ENCODE measurements at regions not wholly inside any gene's neighbourhood (a gene's known extent, or its start where the extent isn't known, plus 50 kb on each side); places are given as distances from the start of the nearest gene placed in this dataset.

- intact Hi-C loops (cut with micrococcal nuclease; ENCODE audit: unreplicated experiment) = no loop called here
- in situ Hi-C loops (cut with HindIII; ENCODE audit: extremely low pct_ligation_motif_present, low pct_unique_long_range_greater_than_20kb) = no loop called here
- H3K79me2 ChIP-seq (ENCODE audit: insufficient read depth, low read length) = no peaks in the 10 kb centered on the region
- H3K36me3 ChIP-seq (replicated peaks in 1 of 2; ENCODE audit: control insufficient read depth in 1 of 2, insufficient read depth in 2 of 2, low read length in 2 of 2) = no peaks in the 10 kb centered on the region
- H3K9ac ChIP-seq (ENCODE audit: insufficient read depth, low read depth, low read length) = no peak overlapping the region
- H3K4me1 ChIP-seq (ENCODE audit: insufficient read depth, low read length) = peaks cover 15% of the 10 kb centered on the region
- 0% methylated on average over 1 of the region's 1 CpG for WGBS (ENCODE audit: low lambda C conversion rate)
- peaks cover 3% of the 10 kb centered on the region; the same call in 1 of the 2 replicates for H4K20me1 ChIP-seq (ENCODE audit: insufficient read depth, low read length)
- no peak overlapping the region for H3K4me3 ChIP-seq (replicated peaks in 1 of 3; ENCODE audit: insufficient read depth in 1 of 3, low read depth in 2 of 3, low read length in 3 of 3)
- peaks cover 19% of the 10 kb centered on the region for H3K9me3 ChIP-seq (ENCODE audit: low read length)
- DNase-seq (ENCODE audit: low spot score) = no peak
- no peak overlapping the region for H3K4me2 ChIP-seq (ENCODE audit: low read depth, low read length)
- no TSS peak for BruUV-seq (replicated peaks)
- POLR2A ChIA-PET = no interaction called here
- peaks cover 4 to 48% of the 10 kb centered on the region in 2 experiments for H3K27me3 ChIP-seq (ENCODE audit: control insufficient read depth in 1 of 2, insufficient read depth in 2 of 2, low read length in 2 of 2)
- CTCF ChIA-PET (ENCODE audit: low intra/inter-chr PET ratio, low total read pairs) = no interaction called here
- FAIRE-seq = no peak
- H2AFZ ChIP-seq (ENCODE audit: low read length) = no peak overlapping the region
- no peak for ATAC-seq
- no peak overlapping the region for H3K27ac ChIP-seq (ENCODE audit: extremely low read length, insufficient read depth, low read length)
- TF ChIP-seq ZNF558 (CRISPR knock-in tag; IDR thresholded peaks at IDR 0.05; ENCODE audit: borderline replicate concordance) (no peak), ZNF615 (CRISPR knock-in tag; IDR thresholded peaks at IDR 0.05; ENCODE audit: borderline replicate concordance) (no peak), KIAA2018 (CRISPR knock-in tag; IDR thresholded peaks at IDR 0.05; ENCODE audit: borderline replicate concordance) (no peak), SATB2 (CRISPR knock-in tag; IDR thresholded peaks at IDR 0.05) (no peak), LBX2 (CRISPR knock-in tag; IDR thresholded peaks at IDR 0.05; ENCODE audit: borderline replicate concordance) (no peak), ZC3H13 (CRISPR knock-in tag; IDR thresholded peaks at IDR 0.05) (no peak), BCL6 (CRISPR knock-in tag; IDR thresholded peaks at IDR 0.05) (no peak), TERF1 (CRISPR knock-in tag; IDR thresholded peaks at IDR 0.05) (no peak), IRF2 (CRISPR knock-in tag; IDR thresholded peaks at IDR 0.05) (no peak), AHR (CRISPR knock-in tag; IDR thresholded peaks at IDR 0.05) (no peak), ZNF512 (CRISPR knock-in tag; IDR thresholded peaks at IDR 0.05) (no peak), ZNF747 (CRISPR knock-in tag; IDR thresholded peaks at IDR 0.05; ENCODE audit: borderline replicate concordance) (no peak)
These were observed 84.1 kb upstream of the PRR23E start for GRCh38 chr3:127108796-127109195.
